Spinal cord (tissue), 9 donors: ENCODE measurements at regions not wholly inside any gene's neighbourhood (a gene's known extent, or its start where the extent isn't known, plus 50 kb on each side); places are given as distances from the start of the nearest gene placed in this dataset.
A peak's percentile ranks its signal among the peaks of the same experiment; 100 is the strongest.
"Not testable (repeated sequence)": the region's sequence is repeated elsewhere in the genome, so short reads cannot be mapped to it uniquely, and the experiment has no call there.

Source experiments
- DNase-seq, 6 donors: peaks; one replicate each; pipeline versions ENCODE4 v3.0.0 to v3.0.0-alpha.2; 2013 to 2015; ENCODE audit warnings: low spot score in 6 of 6, low read depth in 4 of 6
- H3K27ac ChIP-seq: one replicate; pipeline ENCODE4 v1.5.1; 2013; ENCODE audit warnings: low read depth, low read length, control low read depth
- H3K27me3 ChIP-seq: one replicate; pipeline ENCODE4 v1.6.1; 2013; ENCODE audit warnings: low read length; ENCODE audit not compliant: control insufficient read depth, insufficient read depth
- H3K36me3 ChIP-seq: one replicate; pipeline ENCODE4 v1.6.1; 2013; ENCODE audit warnings: low read length; ENCODE audit not compliant: control insufficient read depth, insufficient read depth
- H3K4me1 ChIP-seq: one replicate; pipeline ENCODE4 v1.6.1; 2013; ENCODE audit warnings: low read length; ENCODE audit not compliant: control insufficient read depth, insufficient read depth
- H3K4me3 ChIP-seq: one replicate; pipeline ENCODE4 v1.5.1; 2013; ENCODE audit warnings: low read depth, low read length, control low read depth
- H3K9me3 ChIP-seq: one replicate; pipeline ENCODE4 v1.6.1; 2013; ENCODE audit warnings: low read length; ENCODE audit not compliant: control insufficient read depth, insufficient read depth
- WGBS: methylation state at CpG from one replicate; pipeline ENCODE4 v1.1.5; 2013; ENCODE audit warnings: missing lambda C conversion rate; ENCODE audit not compliant: insufficient coverage; 5-methylcytosine and 5-hydroxymethylcytosine counted together
- donor health status: healthy.

- H3K27ac ChIP-seq, result no peak overlapping the region
- no peaks in the 10 kb centered on the region for H3K9me3 ChIP-seq
- peaks cover 5% of the 10 kb centered on the region for H3K4me1 ChIP-seq
- no peaks in the 10 kb centered on the region for H3K36me3 ChIP-seq
- H3K4me3 ChIP-seq, result no peak overlapping the region
- H3K27me3 ChIP-seq, result no peaks in the 10 kb centered on the region
- DNase-seq, result no peak
- WGBS, result no CpG with 5 or more reads among the region's 1 CpG
Observed at GRCh38 chr3:66648975-66649374, 148.2 kb upstream of the LRIG1 start.

GRCh38 chr3:66651520-66651919 is 150.7 kb upstream of the LRIG1 start:
- WGBS, result 94% methylated on average over 29 of the region's 29 CpGs
- H3K9me3 ChIP-seq, H3K36me3 ChIP-seq, H3K27ac ChIP-seq, DNase-seq, H3K27me3 ChIP-seq, H3K4me3 ChIP-seq: not testable (repeated sequence)
- H3K4me1 ChIP-seq, result peaks cover 18% of the 10 kb centered on the region

- DNase-seq, H3K9me3 ChIP-seq, H3K27me3 ChIP-seq, H3K27ac ChIP-seq, H3K4me3 ChIP-seq, H3K36me3 ChIP-seq: not testable (repeated sequence)
- peaks cover 21% of the 10 kb centered on the region for H3K4me1 ChIP-seq
- WGBS, result 100% methylated on average over 2 of the region's 4 CpGs
Observed at GRCh38 chr3:66652100-66652499, 151.3 kb upstream of the LRIG1 start.

GRCh38 chr3:66655044-66655443 is 154.2 kb upstream of the LRIG1 start:
- no peaks in the 10 kb centered on the region for H3K36me3 ChIP-seq
- 45% methylated on average over 3 of the region's 3 CpGs for WGBS
- peak overlapping the region; percentile 72 for H3K27ac ChIP-seq
- DNase-seq, result peak in 1 of 6 donors; percentile 47
- peaks cover 21% of the 10 kb centered on the region for H3K4me1 ChIP-seq
- H3K9me3 ChIP-seq, result no peaks in the 10 kb centered on the region
- H3K27me3 ChIP-seq, result no peaks in the 10 kb centered on the region
- no peak overlapping the region for H3K4me3 ChIP-seq

GRCh38 chr3:66655671-66656070 is 154.8 kb upstream of the LRIG1 start:
- DNase-seq, result peak in 5 of 6 donors; percentile 55 to 92 (median 75)
- Histone ChIP-seq H3K27ac (peak overlapping the region; percentile 72), H3K9me3 (no peaks in the 10 kb centered on the region), H3K27me3 (no peaks in the 10 kb centered on the region), H3K4me1 (peaks cover 21% of the 10 kb centered on the region), H3K4me3 (no peak overlapping the region), H3K36me3 (no peaks in the 10 kb centered on the region)
- 31% methylated on average over 6 of the region's 8 CpGs for WGBS

- WGBS, result 50% methylated on average over 2 of the region's 8 CpGs
- no peaks in the 10 kb centered on the region for H3K27me3 ChIP-seq
- no peaks in the 10 kb centered on the region for H3K9me3 ChIP-seq
- DNase-seq, result peak in 2 of 6 donors; percentile 2 to 55
- H3K27ac ChIP-seq, result peak overlapping the region; percentile 72
- no peak overlapping the region for H3K4me3 ChIP-seq
- peaks cover 21% of the 10 kb centered on the region for H3K4me1 ChIP-seq
- no peaks in the 10 kb centered on the region for H3K36me3 ChIP-seq
Observed at GRCh38 chr3:66656609-66657008, 155.8 kb upstream of the LRIG1 start.

GRCh38 chr3:66659056-66659455 is 158.2 kb upstream of the LRIG1 start:
- Histone ChIP-seq H3K4me3 (no peak overlapping the region), H3K27ac (no peak overlapping the region), H3K9me3 (no peaks in the 10 kb centered on the region), H3K36me3 (no peaks in the 10 kb centered on the region), H3K27me3 (no peaks in the 10 kb centered on the region), H3K4me1 (peaks cover 16% of the 10 kb centered on the region)
- DNase-seq, result no peak
- 73% methylated on average over 1 of the region's 1 CpG for WGBS

GRCh38 chr3:66661628-66662027 is 160.8 kb upstream of the LRIG1 start:
- no peak for DNase-seq
- H3K27ac ChIP-seq, result no peak overlapping the region
- WGBS, result 97% methylated on average over 2 of the region's 4 CpGs
- H3K9me3 ChIP-seq, result no peaks in the 10 kb centered on the region
- no peaks in the 10 kb centered on the region for H3K36me3 ChIP-seq
- peaks cover 2% of the 10 kb centered on the region for H3K4me1 ChIP-seq
- no peaks in the 10 kb centered on the region for H3K27me3 ChIP-seq
- no peak overlapping the region for H3K4me3 ChIP-seq

GRCh38 chr3:66662894-66663293 is 162.1 kb upstream of the LRIG1 start:
- no CpG with 5 or more reads among the region's 6 CpGs for WGBS
- DNase-seq, result no peak
- Histone ChIP-seq H3K9me3 (no peaks in the 10 kb centered on the region), H3K4me3 (no peak overlapping the region), H3K4me1 (no peaks in the 10 kb centered on the region), H3K27ac (no peak overlapping the region), H3K27me3 (no peaks in the 10 kb centered on the region), H3K36me3 (no peaks in the 10 kb centered on the region)

GRCh38 chr3:66665021-66665695 is 164.3 kb upstream of the LRIG1 start:
- H3K27ac ChIP-seq, result no peak overlapping the region
- no peaks in the 10 kb centered on the region for H3K9me3 ChIP-seq
- DNase-seq, result no peak
- H3K36me3 ChIP-seq, result no peaks in the 10 kb centered on the region
- no peak overlapping the region for H3K4me3 ChIP-seq
- H3K27me3 ChIP-seq, result no peaks in the 10 kb centered on the region
- WGBS, result 95% methylated on average over 4 of the region's 5 CpGs
- H3K4me1 ChIP-seq, result no peaks in the 10 kb centered on the region
